B cell (primary cell): ENCODE measurements at regions not wholly inside any gene's neighbourhood (a gene's known extent, or its start where the extent isn't known, plus 50 kb on each side); places are given as distances from the start of the nearest gene placed in this dataset.

Experiments used
- CTCF ChIP-seq: fragments of 200-600 bp; IDR thresholded peaks from one replicate; pipeline ENCODE4 v1.8.0; 2022; ENCODE audit warnings: antibody characterized with exemption, mild to moderate bottlenecking
- EZH2 ChIP-seq: IDR thresholded peaks from 2 replicates; pipeline ENCODE4 v1.6.1; 2012; ENCODE audit warnings: borderline replicate concordance, low read depth, mild to moderate bottlenecking, moderate library complexity, low read length; ENCODE audit not compliant: insufficient read depth, poor library complexity, severe bottlenecking

DNA sequence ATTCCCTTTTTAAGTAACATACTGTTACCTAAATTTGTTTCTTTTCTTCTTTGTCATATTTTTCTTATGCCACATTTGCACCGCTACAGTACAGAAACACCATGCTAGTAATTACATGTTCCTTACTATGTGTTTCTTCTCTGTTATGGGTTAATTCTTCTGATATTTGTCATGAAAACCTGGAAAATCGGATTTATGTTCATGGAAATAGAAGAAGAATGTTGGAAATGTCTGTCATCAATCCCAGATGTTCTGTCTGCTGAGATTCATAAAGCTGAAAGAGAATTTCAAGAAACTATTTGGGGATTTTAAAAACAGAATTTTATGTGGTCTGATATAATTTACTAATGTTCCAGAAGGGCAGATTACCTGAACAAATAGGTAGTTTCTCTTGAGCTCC, 305.2 kb upstream of the NREP start:
- TF ChIP-seq CTCF (no peak), EZH2 (no peak)
